H1 (cell line): ENCODE measurements at regions not wholly inside any gene's neighbourhood (a gene's known extent, or its start where the extent isn't known, plus 50 kb on each side); places are given as distances from the start of the nearest gene placed in this dataset.

Source experiments
- HDAC6 ChIP-seq: IDR thresholded peaks from one replicate; pipeline ENCODE4 v1.7.1; 2012; ENCODE audit warnings: low read depth, mild to moderate bottlenecking, inconsistent platforms, low read length, moderate library complexity
- POLR2AphosphoS5 ChIP-seq: IDR thresholded peaks from 2 replicates; pipeline ENCODE4 v1.6.1; 2011; ENCODE audit warnings: low read depth, low read length
- SIRT6 ChIP-seq: IDR thresholded peaks from one replicate; pipeline ENCODE4 v1.7.1; 2012; ENCODE audit warnings: low read length, inconsistent platforms
- SP1 ChIP-seq: IDR thresholded peaks from 2 replicates; pipeline ENCODE4 v1.6.1; 2011; ENCODE audit warnings: low read depth, low read length
- SUZ12 ChIP-seq: fragments of 200-600 bp; sonication (generic); IDR thresholded peaks from 2 replicates; pipeline ENCODE4 v1.6.1; 2012; ENCODE audit warnings: mild to moderate bottlenecking, inconsistent platforms, low read length, moderate library complexity, mixed read lengths
- ZNF274 ChIP-seq: IDR thresholded peaks from 2 replicates; pipeline ENCODE4 v1.7.0; 2012; ENCODE audit warnings: low read length, borderline replicate concordance; ENCODE audit errors: extremely low read depth

GRCh38 chr9:2302606-2303005 lies 287.5 kb downstream of the SMARCA2 start (continued):
- no peak for TF ChIP-seq SUZ12
- TF ChIP-seq HDAC6, result no peak
- no peak for TF ChIP-seq SIRT6
- TF ChIP-seq POLR2AphosphoS5, result no peak
- TF ChIP-seq SP1, result no peak
- no peak for TF ChIP-seq ZNF274
